ENCODE measurements at regions not wholly inside any gene's neighbourhood (a gene's known extent, or its start where the extent isn't known, plus 50 kb on each side); places are given as distances from the start of the nearest gene placed in this dataset.

DNA sequence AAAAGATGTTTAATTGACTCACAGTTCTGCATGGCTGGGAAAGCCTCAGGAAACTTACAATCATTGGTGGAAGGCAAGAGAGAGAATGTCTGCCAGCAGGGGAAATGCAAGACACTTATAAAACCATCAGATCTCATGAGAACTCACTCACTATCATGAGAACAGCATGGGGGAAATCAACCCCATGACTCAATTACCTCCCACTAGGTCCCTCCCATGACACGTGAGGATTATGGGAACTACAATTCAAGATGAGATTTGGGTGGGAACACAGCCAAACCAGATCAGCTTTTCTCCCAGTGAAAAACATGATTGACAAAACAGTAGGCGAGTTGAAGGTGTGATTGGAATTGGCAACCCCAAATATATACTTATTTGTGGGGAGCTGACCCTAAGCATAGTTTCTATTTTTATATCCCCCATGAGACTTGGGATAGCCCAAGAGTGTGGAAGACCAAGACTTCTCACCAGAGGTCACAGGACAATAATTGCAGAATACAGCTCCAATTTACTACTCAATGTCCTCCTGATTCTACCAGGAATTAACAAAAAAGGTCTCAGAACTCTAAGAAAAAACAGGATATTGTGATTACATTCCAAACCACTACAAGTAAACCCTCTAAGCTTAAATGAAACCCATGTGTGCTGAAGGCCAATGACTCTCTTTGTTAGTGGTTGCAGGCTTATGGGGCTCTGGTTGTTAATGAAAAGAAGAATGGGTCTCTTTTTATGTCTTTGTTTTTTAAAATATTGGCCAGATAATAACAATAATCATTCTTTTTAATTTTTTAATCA, 96.1 kb upstream of the PIK3C3 start:
- TF ChIP-seq, protein P1, sequence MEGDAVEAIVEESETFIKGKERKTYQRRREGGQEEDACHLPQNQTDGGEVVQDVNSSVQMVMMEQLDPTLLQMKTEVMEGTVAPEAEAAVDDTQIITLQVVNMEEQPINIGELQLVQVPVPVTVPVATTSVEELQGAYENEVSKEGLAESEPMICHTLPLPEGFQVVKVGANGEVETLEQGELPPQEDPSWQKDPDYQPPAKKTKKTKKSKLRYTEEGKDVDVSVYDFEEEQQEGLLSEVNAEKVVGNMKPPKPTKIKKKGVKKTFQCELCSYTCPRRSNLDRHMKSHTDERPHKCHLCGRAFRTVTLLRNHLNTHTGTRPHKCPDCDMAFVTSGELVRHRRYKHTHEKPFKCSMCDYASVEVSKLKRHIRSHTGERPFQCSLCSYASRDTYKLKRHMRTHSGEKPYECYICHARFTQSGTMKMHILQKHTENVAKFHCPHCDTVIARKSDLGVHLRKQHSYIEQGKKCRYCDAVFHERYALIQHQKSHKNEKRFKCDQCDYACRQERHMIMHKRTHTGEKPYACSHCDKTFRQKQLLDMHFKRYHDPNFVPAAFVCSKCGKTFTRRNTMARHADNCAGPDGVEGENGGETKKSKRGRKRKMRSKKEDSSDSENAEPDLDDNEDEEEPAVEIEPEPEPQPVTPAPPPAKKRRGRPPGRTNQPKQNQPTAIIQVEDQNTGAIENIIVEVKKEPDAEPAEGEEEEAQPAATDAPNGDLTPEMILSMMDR (IDR thresholded peaks at IDR 0.05), result no peak
- no peak for TF ChIP-seq POLR2A (IDR thresholded peaks at IDR 0.05)
